Small intestine (tissue), 7 donors: ENCODE measurements at regions not wholly inside any gene's neighbourhood (a gene's known extent, or its start where the extent isn't known, plus 50 kb on each side); places are given as distances from the start of the nearest gene placed in this dataset.

Experiments
- DNase-seq, 2 donors: peaks; one replicate each; pipeline versions ENCODE4 v3.0.0 to v3.0.0-alpha.2; 2013
- FAIRE-seq: peaks from 2 replicates; lab custom pipeline; 2012; peaks lifted over from hg19 to GRCh38; lab: Jason Lieb, UNC
- H3K27ac ChIP-seq, 3 donors: one replicate each; pipeline ENCODE4 v1.5.1; 2013; ENCODE audit warnings: low read length in 2 of 3, mild to moderate bottlenecking in 2 of 3, control low read depth in 1 of 3, inconsistent platforms in 1 of 3, low read depth in 1 of 3, moderate library complexity in 1 of 3
- H3K27me3 ChIP-seq, 3 donors: one replicate each; pipeline ENCODE4 v1.6.1; 2013; ENCODE audit warnings: low read length in 3 of 3, inconsistent platforms in 1 of 3; ENCODE audit not compliant: control insufficient read depth in 3 of 3, insufficient read depth in 3 of 3
- H3K36me3 ChIP-seq, 3 donors: one replicate each; pipeline ENCODE4 v1.6.1; 2013; ENCODE audit warnings: low read length in 3 of 3, inconsistent platforms in 1 of 3, low read depth in 1 of 3, mild to moderate bottlenecking in 1 of 3, moderate library complexity in 1 of 3; ENCODE audit not compliant: control insufficient read depth in 3 of 3, insufficient read depth in 2 of 3
- H3K4me1 ChIP-seq, 3 donors: one replicate each; pipeline ENCODE4 v1.6.1; 2013; ENCODE audit warnings: low read length in 2 of 3, inconsistent platforms in 1 of 3, low read depth in 1 of 3, mild to moderate bottlenecking in 1 of 3, moderate library complexity in 1 of 3; ENCODE audit not compliant: control insufficient read depth in 3 of 3, insufficient read depth in 2 of 3
- H3K4me3 ChIP-seq, 3 donors: one replicate each; pipeline ENCODE4 v1.5.1; 2013; ENCODE audit warnings: low read length in 3 of 3, control low read depth in 1 of 3, inconsistent platforms in 1 of 3, low read depth in 1 of 3, mild to moderate bottlenecking in 1 of 3, moderate library complexity in 1 of 3
- H3K9me3 ChIP-seq, 2 donors: one replicate each; pipeline ENCODE4 v1.6.1; 2013; ENCODE audit warnings: low read depth in 1 of 2, low read length in 1 of 2; ENCODE audit not compliant: control insufficient read depth in 2 of 2, insufficient read depth in 1 of 2
- WGBS, 3 donors: extraction: QIAGEN DNeasy Blood & Tissue Kit; methylation state at CpG; one replicate each; pipeline ENCODE4 v1.1.7; 2013; 5-methylcytosine and 5-hydroxymethylcytosine counted together
- donor health status: healthy with polysubstance abuse.
- donor health status: control.
- donor health status: control.
- donor health status: Bipolar disorder and iron deficiency.
- donor health status: healthy.

DNA sequence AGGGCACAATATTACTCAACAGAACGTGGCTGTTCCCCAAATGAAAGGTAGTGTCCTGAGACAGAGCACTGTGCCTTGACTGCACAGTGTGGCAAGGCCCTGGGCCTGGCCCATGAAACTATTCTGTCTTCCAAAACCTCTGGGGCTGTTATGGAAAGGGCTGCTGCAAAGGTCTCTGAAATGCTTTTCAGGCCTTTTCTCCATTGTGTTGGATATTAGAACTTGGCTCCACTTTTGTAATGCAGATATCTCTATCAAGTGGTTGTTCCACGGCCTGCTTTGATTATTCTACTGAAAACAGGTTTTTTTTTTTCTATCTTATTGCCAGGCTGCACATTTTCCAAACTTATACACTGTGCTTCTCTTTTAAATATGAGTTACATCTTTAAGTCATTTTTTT lies 777.5 kb upstream of the TYRP1 start:
- no peaks in the 10 kb centered on the region for H3K9me3 ChIP-seq
- no peaks in the 10 kb centered on the region for H3K36me3 ChIP-seq
- WGBS, 3 donors: 27 to 51% (median 32%) methylated on average over 2 of the region's 2 CpGs
- no peak for FAIRE-seq
- DNase-seq: no peak
- H3K27ac ChIP-seq: no peak overlapping the region
- no peaks in the 10 kb centered on the region for H3K27me3 ChIP-seq
- no peak overlapping the region for H3K4me3 ChIP-seq
- H3K4me1 ChIP-seq: no peaks in the 10 kb centered on the region

DNA sequence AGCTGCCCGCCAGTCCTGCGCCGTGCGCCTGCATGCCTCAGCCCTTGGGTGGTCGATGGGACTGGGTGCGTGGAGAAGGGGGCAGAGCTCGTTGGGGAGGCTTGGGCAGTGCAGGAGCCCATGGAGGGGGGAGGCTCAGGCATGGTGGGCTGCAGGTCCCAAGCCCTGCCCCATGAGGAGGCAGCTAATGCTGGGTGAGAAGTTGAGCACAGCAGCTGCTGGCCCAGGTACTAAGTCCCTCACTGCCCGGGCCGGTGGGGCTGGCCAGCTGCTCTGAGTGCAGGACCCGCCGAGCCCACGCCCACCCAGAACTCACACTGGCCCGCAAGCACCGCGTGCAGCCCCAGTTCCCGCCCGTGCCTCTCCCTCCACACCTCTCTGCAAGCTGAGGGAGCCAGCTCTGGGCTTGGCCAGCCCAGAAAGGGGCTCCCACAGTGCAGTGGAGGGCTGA lies 764.3 kb upstream of the TYRP1 start:
- no peaks in the 10 kb centered on the region for H3K4me1 ChIP-seq
- H3K4me3 ChIP-seq: no peak overlapping the region
- DNase-seq: no peak
- WGBS, 3 donors: 85 to 93% (median 88%) methylated on average over 12 to 17 of the region's 17 CpGs
- FAIRE-seq: no peak
- no peaks in the 10 kb centered on the region for H3K36me3 ChIP-seq
- no peaks in the 10 kb centered on the region for H3K27me3 ChIP-seq
- H3K27ac ChIP-seq: no peak overlapping the region
- no peaks in the 10 kb centered on the region for H3K9me3 ChIP-seq

DNA sequence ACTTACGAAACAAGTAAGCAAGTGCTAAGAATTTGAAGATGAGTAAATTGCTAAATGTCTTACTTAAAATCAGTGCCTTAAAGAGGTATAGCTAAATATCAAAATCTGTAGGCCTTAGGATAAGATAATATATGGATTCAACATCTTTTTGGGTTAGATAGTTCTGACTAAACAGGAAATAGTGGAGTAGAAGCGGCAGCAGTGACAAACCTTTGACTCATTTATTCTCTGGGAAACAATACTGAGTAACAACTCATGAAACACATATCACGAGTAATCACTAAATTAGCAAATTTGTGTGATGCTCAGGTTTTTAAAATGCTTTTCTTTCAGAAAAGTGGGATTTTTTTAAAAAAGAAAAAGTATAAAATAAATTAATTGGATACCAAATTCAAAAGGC lies 762.1 kb upstream of the TYRP1 start:
- DNase-seq (no peak), FAIRE-seq (no peak)
- no peaks in the 10 kb centered on the region for H3K9me3 ChIP-seq
- H3K4me1 ChIP-seq: no peaks in the 10 kb centered on the region
- H3K27ac ChIP-seq: no peak overlapping the region
- no peak overlapping the region for H3K4me3 ChIP-seq
- no peaks in the 10 kb centered on the region for H3K27me3 ChIP-seq
- no peaks in the 10 kb centered on the region for H3K36me3 ChIP-seq
- WGBS, 3 donors: 82 to 92% (median 88%) methylated on average over 3 of the region's 3 CpGs

DNA sequence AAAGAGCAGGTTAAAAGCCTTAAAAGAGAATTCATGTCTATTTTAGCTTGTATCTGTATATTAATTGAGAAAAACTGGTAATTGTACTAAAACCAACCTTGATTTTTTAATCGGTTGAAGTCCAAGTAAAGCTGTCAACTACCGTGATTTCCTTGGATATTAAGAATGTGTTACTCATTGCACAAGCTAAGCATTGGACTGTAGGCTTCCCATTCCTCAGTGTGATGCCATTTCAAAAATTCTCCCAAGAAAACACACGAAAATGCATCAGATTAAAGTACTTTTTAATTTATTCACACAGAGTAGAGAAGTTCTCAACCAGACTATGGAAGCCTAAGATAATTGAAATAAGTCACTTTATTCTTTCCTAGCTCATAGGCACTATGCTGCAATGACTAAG lies 761.4 kb upstream of the TYRP1 start:
- H3K27ac ChIP-seq: no peak overlapping the region
- no peaks in the 10 kb centered on the region for H3K9me3 ChIP-seq
- FAIRE-seq: no peak

DNA sequence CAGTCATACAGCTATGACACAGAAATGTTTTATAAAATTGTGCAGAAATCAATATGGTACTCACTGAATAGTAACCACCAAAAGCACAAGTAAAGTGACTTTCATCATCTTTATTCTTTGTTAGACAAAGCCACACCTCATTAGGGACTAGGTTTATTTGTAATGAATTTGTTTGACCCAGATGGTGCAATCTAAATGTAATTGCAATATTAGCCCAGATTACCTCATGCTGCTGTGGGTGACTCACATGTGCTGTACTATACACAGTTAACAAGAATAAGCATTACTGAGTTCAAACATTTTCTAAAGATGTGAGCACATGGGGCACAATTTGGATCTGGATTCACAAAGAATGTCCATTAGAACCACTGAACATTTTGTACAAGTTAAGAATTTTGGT lies 759.3 kb upstream of the TYRP1 start:
- Histone ChIP-seq H3K9me3 (no peaks in the 10 kb centered on the region), H3K27ac (no peak overlapping the region), H3K27me3 (no peaks in the 10 kb centered on the region), H3K4me1 (no peaks in the 10 kb centered on the region), H3K4me3 (no peak overlapping the region), H3K36me3 (no peaks in the 10 kb centered on the region)
- DNase-seq (no peak), FAIRE-seq (no peak)

More for the DNA sequence above, 761.4 kb upstream of the TYRP1 start:
- no peak for DNase-seq
- Histone ChIP-seq H3K4me3 (no peak overlapping the region), H3K27me3 (no peaks in the 10 kb centered on the region), H3K36me3 (no peaks in the 10 kb centered on the region), H3K4me1 (no peaks in the 10 kb centered on the region)
- 57 to 68% (median 64%) methylated on average over 3 of the region's 3 CpGs for WGBS, 3 donors

DNA sequence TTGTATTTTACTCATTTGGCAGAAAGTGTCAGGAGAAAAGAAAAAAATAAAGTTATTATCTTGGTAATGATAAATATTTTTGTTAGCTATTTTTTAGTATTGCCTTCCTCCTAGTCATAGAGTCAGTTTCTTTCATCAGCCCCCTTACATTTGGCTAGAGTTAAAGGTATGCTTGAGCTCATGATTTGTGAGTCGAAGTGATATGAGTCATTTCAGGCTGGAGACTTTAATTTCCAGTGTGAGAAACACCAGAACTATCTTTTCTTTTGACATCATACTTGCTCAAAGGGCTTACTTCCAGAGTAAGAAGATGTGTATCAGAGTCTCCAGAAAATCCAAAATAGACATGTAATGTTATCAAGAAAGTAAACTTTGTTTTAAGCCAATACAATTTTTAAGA lies 746.7 kb upstream of the TYRP1 start:
- WGBS, 3 donors: 41 to 55% (median 41%) methylated on average over 1 of the region's 1 CpG
- Histone ChIP-seq H3K27me3 (no peaks in the 10 kb centered on the region), H3K9me3 (no peaks in the 10 kb centered on the region), H3K4me1 (no peaks in the 10 kb centered on the region), H3K36me3 (no peaks in the 10 kb centered on the region), H3K27ac (no peak overlapping the region), H3K4me3 (no peak overlapping the region)
- FAIRE-seq (no peak), DNase-seq (no peak)

DNA sequence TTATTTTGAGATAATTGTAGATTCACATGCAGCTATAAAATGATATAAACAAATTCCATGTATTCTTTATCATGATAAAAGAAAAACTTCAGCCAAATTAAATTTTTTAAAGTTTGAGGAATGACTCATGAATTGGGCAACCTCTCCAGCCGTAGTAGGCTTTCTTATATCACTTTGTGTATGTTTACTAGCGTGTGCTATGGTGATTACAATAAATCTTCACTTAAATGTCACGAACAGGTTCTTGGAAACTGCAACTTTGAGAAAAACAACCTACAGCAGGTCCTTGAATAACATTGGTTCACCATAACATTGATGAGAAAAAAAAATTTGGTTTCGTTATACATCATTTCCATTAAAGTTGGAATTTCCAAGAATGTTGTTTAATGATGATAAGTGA lies 730.9 kb upstream of the TYRP1 start:
- no peaks in the 10 kb centered on the region for H3K27me3 ChIP-seq
- no peaks in the 10 kb centered on the region for H3K36me3 ChIP-seq
- WGBS, 3 donors: 63 to 68% (median 67%) methylated on average over 4 of the region's 4 CpGs
- no peaks in the 10 kb centered on the region for H3K4me1 ChIP-seq
- FAIRE-seq (no peak), DNase-seq (no peak)
- no peaks in the 10 kb centered on the region for H3K9me3 ChIP-seq
- no peak overlapping the region for H3K27ac ChIP-seq
- H3K4me3 ChIP-seq: no peak overlapping the region

DNA sequence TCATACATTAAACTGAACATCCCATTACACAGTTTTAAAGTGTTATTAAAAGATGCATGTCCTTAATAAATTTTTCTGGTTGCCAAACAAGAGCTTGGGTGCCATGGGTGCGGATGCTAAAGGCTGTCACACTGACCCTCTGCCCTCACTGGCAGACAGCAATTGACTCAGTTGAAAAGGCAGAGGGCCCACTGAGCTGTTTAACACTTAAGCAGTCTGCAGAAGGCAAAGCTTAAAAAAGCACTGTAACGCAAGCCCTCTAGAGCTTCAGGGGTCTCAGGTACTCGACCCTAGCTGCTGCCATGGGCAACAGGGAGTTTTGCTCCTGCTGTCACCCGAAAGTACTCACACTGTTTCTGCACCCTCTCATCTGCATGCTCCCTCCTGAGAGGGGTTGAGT lies 726.4 kb upstream of the TYRP1 start:
- H3K9me3 ChIP-seq: no peaks in the 10 kb centered on the region
- no peak overlapping the region for H3K27ac ChIP-seq
- no peak overlapping the region for H3K4me3 ChIP-seq
- WGBS, 3 donors: 63 to 69% (median 66%) methylated on average over 4 of the region's 4 CpGs
- no peaks in the 10 kb centered on the region for H3K36me3 ChIP-seq
- H3K4me1 ChIP-seq: no peaks in the 10 kb centered on the region
- no peak for DNase-seq
- no peaks in the 10 kb centered on the region for H3K27me3 ChIP-seq
- FAIRE-seq: no peak

DNA sequence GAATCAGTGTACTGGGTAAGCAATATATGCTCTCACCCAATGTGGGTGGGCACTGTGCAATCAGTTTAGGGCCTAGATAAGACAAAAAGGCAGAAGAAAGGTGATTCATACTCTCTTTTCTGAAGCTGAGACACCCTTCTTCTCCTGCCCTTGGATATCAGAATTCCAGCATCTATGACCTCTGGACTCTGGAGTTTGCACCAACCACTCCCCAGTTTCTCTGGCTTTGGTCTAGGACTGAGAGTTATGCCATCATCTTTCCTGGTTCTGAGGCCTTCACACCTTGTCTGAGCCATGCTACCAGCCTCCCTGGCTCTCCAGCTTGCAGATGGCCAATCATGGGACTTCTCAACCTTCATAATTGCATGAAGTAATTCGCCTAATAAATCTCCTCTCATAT lies 724.6 kb upstream of the TYRP1 start:
- FAIRE-seq (no peak), DNase-seq (peak; percentile 0 to 44)
- Histone ChIP-seq H3K27me3 (no peaks in the 10 kb centered on the region), H3K9me3 (no peaks in the 10 kb centered on the region), H3K4me1 (no peaks in the 10 kb centered on the region), H3K4me3 (no peak overlapping the region), H3K27ac (no peak overlapping the region), H3K36me3 (no peaks in the 10 kb centered on the region)
- WGBS, 3 donors: 52 to 76% (median 68%) methylated on average over 1 of the region's 1 CpG
